Skin epidermis (tissue), 12 donors: ENCODE measurements at regions not wholly inside any gene's neighbourhood (a gene's known extent, or its start where the extent isn't known, plus 50 kb on each side); places are given as distances from the start of the nearest gene placed in this dataset.
"Not testable (repeated sequence)": the region's sequence is repeated elsewhere in the genome, so short reads cannot be mapped to it uniquely, and the experiment has no call there.

Experiments
- H3K27ac ChIP-seq, 21 experiments: fragments of 200-600 bp; sonication (generic) in 11 of 21; one replicate each; pipeline ENCODE4 v1.5.0; 2020; ENCODE audit warnings: mild to moderate bottlenecking in 3 of 21, inconsistent platforms in 2 of 21, moderate library complexity in 2 of 21
- H3K4me3 ChIP-seq, 7 experiments: fragments of 200-600 bp; sonication (generic) in 2 of 7; one replicate each; pipeline ENCODE4 v1.5.0; 2020; ENCODE audit warnings: inconsistent platforms in 2 of 7, mild to moderate bottlenecking in 2 of 7, moderate library complexity in 1 of 7

DNA sequence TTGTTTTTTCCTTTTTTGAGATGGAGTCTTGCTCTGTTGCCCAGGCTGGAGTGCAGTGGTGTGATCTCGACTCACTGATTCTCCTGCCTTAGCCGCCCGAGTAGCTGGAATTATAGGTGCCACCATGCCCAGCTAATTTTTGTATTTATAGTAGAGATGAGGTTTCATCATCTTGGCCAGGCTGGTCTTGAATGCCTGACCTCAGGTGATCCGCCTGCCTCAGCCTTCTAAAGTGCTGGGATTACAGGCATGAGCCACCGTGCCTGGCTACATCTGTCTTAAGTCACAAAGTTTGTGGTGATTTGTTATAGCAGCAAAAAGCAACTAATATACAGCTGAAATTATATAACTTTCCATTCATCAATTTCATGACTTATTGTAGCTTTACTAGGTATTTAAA lies 198.2 kb downstream of the JCAD start:
- not testable (repeated sequence) for H3K27ac ChIP-seq, H3K4me3 ChIP-seq

DNA sequence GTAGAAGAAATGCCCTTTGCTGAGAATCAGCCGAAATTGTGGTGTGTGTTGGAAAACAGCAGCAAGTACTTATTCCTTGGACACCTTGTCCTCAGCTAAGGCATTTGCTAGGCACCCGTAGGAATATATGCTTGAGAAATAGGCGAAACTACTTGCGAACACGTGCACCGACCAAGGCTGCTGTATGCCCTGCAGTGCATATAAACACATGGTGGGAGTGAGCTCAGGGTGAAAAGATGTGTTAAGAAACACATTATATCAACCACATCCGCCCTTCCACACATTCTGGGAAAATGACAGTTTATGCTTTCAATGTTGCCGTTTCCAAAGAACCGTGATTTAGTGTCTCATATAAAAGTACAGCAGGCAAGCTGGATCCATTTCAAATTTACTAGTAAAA lies 199.2 kb downstream of the JCAD start:
- H3K4me3 ChIP-seq: no peak overlapping the region
- peak overlapping the region in 7 of 21 experiments; percentile 1 to 66 (median 42) for H3K27ac ChIP-seq

DNA sequence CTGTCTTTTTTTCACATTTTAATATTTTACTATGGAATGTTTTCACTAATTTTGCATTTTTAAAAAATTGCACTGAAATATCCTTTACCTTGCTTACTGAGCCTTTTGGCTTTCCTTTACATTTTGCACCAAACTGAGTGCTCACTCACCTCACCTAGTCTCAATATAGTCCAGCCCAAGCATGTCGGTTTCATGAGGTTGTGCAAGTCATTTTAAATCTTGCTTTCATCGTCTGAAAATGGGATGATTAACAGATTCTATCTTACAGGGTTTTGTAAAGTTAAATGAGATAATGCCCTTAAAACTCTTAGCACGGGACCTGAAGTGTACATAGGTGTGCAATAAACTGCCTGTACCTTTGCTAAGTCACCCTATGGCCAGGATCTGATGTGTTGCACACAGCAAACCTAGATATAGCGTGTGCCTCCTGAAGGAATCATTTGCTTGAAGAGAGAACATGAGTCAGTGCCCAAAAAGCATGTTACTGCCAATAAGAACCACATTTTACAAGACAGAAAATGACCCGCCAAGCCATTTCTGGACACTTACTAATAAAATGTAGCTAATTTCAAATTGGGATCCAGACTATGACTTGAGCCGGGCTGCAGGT lies 199.8 kb downstream of the JCAD start:
- peak overlapping the region in 7 of 21 experiments; percentile 1 to 66 (median 42) for H3K27ac ChIP-seq

DNA sequence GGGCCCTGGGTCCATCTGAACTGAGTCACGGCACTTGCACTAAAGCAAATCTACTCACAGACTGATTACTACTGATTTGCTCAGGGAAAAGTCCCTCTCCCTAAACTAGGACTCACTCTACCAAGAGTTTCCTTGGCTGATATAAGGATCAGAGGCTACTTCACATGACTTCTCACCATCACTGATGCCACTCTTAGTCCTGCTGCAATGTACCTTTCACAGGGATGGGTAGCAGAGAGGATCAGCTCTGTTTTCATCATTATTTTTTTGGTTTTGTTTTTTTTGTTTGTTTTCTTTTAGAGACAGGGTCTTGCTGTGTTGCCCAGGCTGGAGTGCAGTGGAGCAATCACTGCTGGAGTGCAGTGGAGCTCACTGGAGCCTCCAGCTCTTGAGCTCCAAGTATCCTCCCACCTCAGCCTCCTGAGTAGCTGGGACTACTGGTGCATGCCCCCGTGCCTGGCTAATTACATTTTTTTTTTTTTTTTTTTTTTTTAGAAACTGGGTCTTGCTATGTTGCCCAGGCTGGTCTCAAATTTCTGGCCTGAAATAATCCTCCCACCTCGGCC lies 200.6 kb downstream of the JCAD start:
- peak overlapping the region in 5 of 21 experiments; percentile 26 to 66 (median 37) for H3K27ac ChIP-seq
- no peak overlapping the region for H3K4me3 ChIP-seq

More for the DNA sequence above, 199.8 kb downstream of the JCAD start:
- H3K4me3 ChIP-seq: no peak overlapping the region

DNA sequence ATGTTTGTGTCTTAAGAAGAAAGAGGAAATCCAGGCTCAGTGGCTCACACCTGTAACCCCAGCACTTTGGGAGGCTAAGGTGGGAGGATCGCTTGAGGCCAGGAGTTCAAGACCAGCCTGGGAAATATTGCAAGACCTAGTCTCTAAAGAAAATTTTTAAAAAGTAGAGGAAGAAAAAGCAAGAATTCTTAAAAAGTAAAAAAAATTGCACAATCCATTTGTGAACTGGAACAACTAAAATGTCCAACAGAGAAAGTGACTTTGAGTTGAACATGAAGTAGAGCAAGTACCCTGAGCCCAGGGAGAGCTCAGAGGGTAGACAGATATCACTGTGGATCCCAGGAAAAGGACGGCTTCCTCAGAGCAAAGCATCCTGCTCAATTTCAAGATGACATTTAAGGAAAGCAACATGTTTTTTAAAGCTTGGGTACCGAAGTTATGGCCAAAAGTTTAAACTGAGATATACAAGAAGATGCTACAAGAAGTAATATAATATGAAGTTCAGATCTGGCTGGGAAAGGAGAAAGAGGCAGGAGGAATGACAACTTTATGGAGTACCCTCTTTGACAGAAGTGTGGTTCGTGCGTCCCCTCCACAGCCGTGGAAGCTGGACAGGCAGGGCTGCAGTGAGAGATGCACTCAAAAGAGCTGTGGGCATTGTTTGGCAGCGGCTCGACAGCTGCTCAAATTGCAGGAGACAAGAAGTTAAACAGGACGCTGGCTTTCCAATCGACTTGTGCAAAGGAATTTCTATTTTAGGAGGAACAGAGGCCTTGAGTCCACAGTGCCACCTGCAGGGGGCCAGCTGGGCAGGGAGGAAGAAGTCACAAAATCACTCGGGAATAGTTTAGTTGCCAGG lies 201.3 kb downstream of the JCAD start:
- Histone ChIP-seq H3K27ac (peak overlapping the region in 3 of 21 experiments; percentile 30 to 66 (median 33)), H3K4me3 (no peak overlapping the region)

DNA sequence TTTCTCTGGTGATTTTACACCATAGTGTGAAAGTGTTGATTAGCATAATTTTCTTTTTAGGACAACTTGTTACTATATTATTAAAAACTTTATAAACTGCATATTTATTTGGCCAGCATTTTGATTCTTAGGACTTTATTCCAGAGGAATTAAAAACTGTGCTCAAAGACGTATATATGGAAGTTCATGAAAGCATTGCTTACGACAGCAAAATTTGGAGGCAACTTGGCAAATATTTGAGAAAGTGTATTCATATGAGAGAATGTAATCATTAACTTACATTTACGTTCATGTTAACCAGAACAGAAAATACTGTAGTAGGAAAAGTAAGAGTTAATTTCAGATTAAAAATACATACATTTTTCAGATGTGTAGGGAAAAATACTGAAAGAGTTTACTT lies 203.1 kb downstream of the JCAD start:
- no peak overlapping the region for H3K27ac ChIP-seq

DNA sequence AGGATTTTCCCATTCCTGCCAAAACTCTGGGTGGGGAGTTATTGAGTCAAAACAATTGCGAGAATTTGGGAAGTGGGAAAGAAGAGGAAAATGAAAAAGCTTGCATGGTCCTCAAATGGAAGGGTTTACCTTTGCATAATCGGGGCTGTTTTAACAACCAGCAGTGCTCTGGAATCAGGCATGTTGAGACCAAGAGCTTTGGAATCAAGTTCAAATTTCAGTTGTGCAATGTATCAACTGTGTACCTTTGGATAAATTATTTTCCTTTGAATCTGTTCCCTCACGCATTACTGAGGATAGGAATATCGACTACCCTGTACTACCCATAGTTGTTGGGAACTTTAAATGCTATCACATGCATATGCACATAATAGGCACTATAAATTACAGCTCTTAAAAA lies 205.5 kb downstream of the JCAD start:
- no peak overlapping the region for H3K4me3 ChIP-seq
- peak overlapping the region in 2 of 21 experiments; percentile 11 to 62 for H3K27ac ChIP-seq

More for the DNA sequence above, 203.1 kb downstream of the JCAD start:
- H3K4me3 ChIP-seq: no peak overlapping the region

DNA sequence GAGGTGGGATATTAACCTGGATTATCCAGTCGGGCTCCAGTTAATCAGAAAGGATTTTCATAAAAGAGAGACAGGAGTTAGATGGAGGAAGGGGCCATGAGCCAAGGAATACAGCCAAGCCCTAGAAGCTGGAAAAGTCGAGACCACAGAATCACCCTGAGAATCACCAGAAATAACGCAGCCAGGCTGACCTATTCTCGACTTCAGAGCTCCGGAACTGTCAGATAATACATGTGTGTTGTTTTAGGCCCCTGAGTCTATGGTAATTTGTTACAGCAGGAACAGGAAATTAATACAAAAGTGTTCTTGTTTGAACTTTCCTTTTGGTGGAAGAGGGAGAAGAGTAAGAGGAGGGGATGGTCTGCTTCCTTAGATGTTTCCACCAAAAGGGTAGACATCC lies 208.1 kb downstream of the JCAD start:
- Histone ChIP-seq H3K27ac (peak overlapping the region in 1 of 21 experiments; percentile 26), H3K4me3 (no peak overlapping the region)

DNA sequence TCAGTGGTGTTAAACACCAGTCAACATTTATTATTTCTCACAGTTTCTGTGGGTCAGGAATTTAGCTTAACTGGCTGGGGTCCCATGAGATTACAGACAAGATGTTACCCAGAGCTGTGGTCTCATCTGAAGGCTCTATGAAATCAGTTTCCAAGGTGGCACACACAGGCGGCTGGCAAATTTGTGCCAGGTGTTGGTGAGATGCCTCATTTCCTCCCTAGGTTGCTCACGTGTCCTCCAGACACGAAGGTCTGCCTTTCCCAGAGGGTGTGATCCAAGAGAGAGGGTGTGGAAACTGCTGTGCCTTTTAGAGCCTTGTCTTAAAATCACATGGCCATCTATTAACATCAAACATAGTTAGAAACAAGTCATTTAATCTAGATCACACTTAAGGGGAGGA lies 209.0 kb downstream of the JCAD start:
- no peak overlapping the region for H3K4me3 ChIP-seq
- H3K27ac ChIP-seq: peak overlapping the region in 1 of 21 experiments; percentile 26

DNA sequence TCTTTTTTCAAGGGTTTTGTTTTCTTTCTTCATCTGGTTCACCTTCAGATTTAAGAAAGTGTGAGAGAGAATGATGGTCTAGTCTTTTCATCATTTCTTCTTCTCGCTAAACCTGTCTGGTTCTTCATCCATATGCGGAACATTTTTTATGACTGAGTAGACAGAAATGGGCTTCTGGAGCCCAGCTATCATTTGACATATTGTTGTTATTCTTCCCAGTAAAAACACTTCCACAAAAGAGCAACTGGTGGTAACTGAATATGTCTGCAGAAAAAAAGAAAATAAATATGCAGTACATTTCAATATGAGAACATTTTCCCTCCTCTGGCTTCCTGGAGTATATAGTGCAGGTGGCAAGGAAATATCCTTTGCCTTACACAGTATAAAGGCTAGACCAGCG lies 209.5 kb downstream of the JCAD start:
- H3K4me3 ChIP-seq: no peak overlapping the region
- peak overlapping the region in 7 of 21 experiments; percentile 3 to 62 (median 19) for H3K27ac ChIP-seq

DNA sequence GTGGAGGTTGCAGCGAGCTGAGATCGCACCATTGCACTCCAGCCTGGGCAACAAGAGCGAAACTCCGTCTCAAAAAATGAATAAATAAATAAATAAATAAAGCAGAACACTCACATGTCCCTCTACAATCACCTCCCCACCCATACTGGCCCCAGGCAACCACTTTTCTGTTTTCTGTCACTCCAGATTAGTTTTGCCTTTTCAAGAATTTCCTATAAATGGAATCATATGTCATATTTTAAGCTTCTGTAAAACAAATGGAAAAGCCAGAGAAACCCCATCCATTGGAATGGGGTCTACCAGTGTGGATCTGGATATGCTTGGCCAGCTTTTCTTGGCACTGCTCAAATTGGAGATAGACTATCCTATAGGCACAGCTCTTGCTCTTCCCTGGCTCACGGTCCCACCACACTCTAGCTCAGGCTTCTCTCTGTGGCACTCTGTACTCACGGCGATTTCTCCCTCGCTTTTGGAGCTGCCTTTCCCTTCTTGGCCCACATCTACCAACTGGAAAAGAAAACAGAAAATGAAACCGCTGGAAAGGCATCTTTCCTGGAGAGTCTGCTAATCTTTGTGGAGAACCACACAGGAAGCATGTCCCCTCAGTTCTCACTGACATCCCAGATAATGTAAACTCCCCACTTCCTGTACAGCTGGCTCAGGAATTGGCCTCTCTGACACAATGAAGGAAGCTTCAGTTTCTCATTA lies 210.1 kb downstream of the JCAD start:
- H3K27ac ChIP-seq: peak overlapping the region in 15 of 21 experiments; percentile 3 to 76 (median 43)
- no peak overlapping the region for H3K4me3 ChIP-seq

DNA sequence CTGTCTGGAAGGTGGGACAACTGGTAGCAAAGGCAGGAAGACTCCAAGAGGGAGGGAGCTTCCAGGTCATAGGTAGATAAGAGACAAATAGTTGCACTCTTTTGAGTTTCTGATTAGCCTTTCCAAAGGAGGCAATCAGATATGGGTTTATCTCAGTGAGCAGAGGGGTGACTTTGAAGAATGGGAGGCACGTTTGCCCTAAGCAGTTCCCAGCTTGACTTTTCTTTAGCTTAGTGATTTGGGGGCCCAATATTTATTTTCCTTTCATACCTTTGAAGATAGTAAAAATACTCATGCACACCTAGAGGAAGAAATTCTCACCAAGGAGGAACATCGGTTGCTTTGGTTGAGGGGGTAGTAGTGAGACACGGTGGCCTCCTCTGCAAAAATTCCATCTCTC lies 212.1 kb upstream of the SVIL start:
- no peak overlapping the region for H3K4me3 ChIP-seq
- no peak overlapping the region for H3K27ac ChIP-seq

DNA sequence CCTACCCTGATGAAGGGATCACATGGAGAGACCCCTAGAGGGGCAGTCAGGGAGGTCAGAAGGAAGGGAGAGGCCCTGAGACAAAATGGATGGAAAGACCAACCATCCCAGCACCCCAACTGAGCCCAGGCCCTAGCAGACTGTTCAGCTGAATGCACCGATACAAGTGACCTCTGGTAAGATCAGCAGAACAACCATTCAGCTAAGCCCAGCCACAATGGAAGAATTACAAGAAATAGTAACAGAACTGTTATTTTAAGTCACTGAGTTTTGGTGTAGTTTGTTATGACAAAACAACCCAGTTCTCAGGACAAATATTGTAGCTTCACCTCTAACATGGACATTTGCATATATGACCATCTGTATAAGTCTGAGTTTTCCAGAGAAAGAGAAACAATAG lies 210.4 kb upstream of the SVIL start:
- H3K27ac ChIP-seq: no peak overlapping the region

DNA sequence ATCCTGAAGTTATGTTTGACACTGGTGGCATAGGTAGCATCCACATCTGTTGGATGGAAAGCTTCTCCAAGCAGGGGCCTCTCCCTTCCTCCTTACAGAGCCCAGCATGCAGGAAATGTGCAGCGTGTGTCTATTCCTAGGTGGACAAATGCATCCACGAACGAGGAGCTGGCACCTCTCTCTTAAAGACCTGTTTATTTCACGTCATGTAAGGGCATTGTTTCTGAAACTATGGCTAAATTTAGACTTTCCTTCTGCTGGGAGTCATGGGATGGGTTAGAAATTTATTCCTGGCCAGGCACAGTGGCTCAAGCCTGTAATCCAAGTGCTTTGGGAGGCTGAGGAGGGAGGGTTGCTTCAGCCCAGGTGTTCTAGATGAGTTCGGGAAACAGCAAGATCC lies 208.4 kb upstream of the SVIL start:
- Histone ChIP-seq H3K27ac (no peak overlapping the region), H3K4me3 (no peak overlapping the region)

More for the DNA sequence above, 210.4 kb upstream of the SVIL start:
- no peak overlapping the region for H3K4me3 ChIP-seq

DNA sequence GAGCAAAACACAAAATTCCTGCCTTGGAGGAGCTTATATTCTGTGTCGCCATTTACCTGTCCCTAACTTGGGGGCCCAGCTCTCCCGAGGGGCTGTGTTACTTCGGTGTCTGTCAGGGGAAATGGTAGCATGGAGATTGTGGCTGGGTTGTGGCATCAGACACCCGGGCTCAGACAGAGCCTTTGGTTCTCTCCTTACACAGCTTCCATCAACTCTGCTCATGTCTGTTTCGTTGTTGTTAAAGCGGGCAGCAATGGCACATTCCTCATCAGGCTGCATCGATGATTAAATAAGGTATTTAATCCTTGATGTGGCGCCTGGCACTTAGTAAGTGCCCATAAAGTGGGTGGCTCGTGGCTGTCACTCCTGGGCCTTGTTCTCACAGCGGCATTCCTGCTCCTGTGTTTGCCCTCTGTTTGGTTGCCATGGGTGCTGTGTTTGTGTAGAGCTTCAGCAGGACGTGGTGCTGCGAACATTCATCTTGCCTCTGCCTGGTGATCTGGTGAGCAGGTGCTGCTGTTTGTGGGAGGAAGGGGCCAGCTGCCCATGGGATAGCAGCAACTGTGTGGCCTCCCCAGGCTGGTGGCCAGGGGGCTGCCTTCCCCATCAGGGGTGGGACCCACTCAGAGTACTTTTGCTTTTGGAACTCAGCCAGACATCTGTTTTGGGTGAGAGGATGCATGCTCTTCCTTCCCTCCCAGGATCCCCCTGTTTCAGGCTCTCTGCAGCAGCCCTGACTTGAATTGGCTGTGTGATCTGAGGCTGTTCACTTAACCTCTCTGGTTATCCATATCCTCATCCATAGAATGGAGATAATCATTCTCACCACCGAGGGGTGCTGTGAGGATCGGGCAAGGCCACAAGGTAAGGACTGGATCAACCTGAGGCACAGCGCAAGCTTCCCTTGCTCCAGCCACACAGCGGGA lies 207.2 kb upstream of the SVIL start:
- Histone ChIP-seq H3K27ac (peak overlapping the region in 6 of 21 experiments; percentile 8 to 84 (median 32)), H3K4me3 (no peak overlapping the region)

DNA sequence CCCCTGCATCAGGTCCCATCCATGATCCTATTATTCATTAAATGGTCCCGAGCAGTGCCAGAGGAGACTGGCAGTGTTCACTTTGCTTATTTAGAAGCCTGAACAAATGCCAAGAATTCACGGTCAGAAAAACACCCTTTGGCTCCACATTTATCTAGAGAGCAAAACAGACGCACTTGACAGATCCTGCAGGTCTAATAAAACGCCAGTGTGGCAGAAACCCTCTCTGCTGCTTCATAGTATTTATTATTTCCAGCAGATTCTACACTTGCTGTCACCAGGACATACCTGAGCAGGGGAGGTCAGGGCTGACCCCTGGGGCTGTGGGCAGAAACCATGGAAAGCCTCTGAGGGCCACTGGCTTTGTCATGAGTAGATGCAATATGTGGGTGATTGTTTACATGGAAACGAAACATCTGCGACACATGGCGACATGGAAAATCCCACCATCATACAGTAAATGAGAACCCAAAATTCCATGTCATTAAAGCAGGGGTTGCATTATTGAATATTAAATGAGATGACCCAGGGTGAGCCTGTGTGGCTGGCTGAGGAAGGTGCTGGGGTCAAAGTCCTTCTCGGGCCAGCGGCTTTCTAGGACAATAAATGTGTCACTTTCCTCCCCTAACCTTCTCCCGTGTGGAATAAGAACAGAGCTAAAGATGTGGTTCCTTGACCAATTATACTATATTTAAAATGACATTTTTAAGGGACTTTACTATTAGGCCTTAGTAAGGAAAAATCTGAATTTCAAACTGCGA lies 205.9 kb upstream of the SVIL start:
- peak overlapping the region in 11 of 21 experiments; percentile 5 to 84 (median 43) for H3K27ac ChIP-seq
- H3K4me3 ChIP-seq: no peak overlapping the region

DNA sequence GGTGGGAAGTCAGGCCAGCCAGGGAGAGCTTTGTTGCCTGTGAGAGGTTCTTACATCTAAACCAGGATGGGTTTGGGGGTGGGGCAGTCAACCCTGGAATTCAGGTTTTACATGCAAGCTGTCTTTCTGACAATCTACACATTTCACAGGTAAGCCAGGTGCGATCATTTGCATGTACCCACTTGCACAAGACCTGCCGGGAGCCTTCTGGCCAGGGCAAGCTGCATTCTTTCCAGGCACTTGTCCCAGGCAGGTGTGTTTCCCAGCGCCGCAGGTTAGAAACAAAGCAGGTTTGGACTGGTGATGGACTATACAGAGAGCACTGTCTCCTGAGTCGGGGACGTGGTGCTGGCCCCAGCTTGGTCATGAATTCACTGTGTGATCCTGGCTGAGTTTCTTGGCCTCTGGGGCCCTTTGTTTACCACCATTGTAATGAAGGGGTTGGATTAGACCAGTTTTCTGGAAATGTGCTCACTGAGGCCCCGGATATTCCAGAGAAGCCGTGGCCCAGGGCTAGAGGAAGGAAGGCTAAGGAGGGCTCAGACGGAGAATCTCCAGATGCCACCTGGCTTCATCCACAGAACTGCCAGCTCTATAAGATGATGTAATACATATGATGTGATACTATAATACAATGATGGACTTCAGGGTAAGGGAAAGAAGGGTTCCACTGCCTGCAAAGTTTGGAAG lies 205.2 kb upstream of the SVIL start:
- H3K27ac ChIP-seq: peak overlapping the region in 15 of 21 experiments; percentile 7 to 84 (median 61)
- no peak overlapping the region for H3K4me3 ChIP-seq

DNA sequence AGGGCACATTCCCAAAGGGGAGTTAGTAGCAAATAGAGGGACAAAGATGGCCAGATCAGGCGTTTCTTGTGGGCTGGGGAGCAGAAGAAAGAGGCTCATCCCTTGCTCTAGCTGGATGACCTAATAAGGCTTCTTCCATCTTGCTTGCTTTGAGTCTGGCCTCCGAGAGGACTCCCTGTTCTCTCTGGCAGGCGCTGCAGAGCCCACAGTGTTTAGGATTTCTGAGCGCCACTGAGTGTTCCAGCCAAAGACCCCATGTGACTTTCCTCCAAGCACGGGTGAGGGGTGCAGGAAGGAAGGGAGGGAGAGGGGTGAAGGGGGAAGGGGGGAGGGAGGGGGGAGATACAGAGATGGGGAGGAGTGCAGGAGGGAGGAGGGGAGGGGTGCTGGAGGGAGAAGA lies 203.8 kb upstream of the SVIL start:
- Histone ChIP-seq H3K4me3 (no peak overlapping the region), H3K27ac (peak overlapping the region in 6 of 21 experiments; percentile 4 to 84 (median 74))
